Type B pancreatic cell (in vitro differentiated cells): ENCODE measurements at regions not wholly inside any gene's neighbourhood (a gene's known extent, or its start where the extent isn't known, plus 50 kb on each side); places are given as distances from the start of the nearest gene placed in this dataset.

ENCODE experiments used
- DNase-seq: peaks from one replicate; pipeline ENCODE4 v3.0.0; 2021; ENCODE audit warnings: mixed read lengths; ENCODE audit not compliant: unreplicated experiment; ENCODE audit errors: extremely low spot score
- H3K27ac Mint-ChIP-seq: 2 replicates; pipeline ENCODE4 v1.8.0; 2021; ENCODE audit warnings: mild to moderate bottlenecking, mixed read lengths
- H3K27me3 Mint-ChIP-seq: 2 replicates; pipeline ENCODE4 v1.8.0; 2021; ENCODE audit warnings: mixed read lengths
- H3K36me3 Mint-ChIP-seq: 2 replicates; pipeline ENCODE4 v1.8.0; 2021; ENCODE audit warnings: mixed read lengths
- H3K4me1 Mint-ChIP-seq: one replicate; pipeline ENCODE4 v1.8.0; 2021; ENCODE audit warnings: mixed read lengths; ENCODE audit not compliant: unreplicated experiment
- H3K4me3 Mint-ChIP-seq: 2 replicates; pipeline ENCODE4 v1.8.0; 2021; ENCODE audit warnings: mild to moderate bottlenecking, mixed read lengths
- H3K9me3 Mint-ChIP-seq: 2 replicates; pipeline ENCODE4 v1.8.0; 2021; ENCODE audit warnings: mixed read lengths
- CTCF ChIP-seq: fragments of 200-600 bp; sonication (generic); conservative IDR thresholded peaks from 2 replicates; pipeline ENCODE4 v1.5.0; 2021; ENCODE audit warnings: antibody characterized with exemption, mild to moderate bottlenecking

DNA sequence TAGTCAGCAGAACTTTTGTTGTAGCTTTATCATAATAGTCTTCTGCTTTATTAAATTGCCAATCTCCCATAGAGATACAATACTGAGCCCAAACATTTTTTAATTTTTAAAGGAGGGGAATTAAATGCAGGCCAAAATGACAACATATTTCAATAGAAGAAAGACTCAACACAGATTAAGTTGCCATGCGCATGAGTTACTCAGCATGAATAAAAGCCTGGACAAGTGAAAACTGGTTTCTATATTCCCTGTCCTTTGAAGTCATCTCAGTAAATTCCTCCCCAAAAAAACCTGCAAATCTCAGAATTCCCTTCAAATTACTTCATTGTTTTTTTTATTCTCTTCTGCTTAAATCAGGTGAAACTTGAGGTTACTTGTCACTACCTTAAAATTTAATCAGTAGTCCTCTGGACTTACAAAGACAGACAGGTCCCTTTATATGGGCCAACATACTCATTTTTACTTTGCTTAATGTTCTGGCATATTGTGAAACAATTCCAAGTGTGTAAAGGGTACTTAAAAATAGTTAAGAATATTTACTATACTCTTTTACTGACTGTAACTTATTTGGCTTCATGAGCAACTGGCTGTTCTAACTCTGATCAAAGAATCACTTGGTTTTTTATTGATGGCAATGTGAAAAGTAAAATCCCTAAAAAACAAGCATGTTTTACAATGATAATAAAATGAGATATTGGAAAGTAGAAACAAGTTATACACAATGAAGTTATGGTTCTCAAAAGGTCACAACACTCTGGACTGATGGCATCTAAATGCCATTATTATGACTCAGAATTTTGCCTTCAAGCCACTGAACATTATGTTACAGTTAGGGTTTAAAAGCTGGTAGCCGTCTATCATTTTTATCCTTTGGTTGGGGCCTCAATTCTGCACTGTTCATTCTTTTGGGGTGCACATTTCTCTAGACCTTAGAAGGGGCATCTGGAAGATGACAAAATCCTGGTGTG lies 49.9 kb upstream of the COL21A1 start:
- Mint-ChIP-seq H3K9me3 (no peaks in the 10 kb centered on the region), H3K4me1 (peaks cover 3% of the 10 kb centered on the region), H3K27me3 (peaks cover 3% of the 10 kb centered on the region), H3K4me3 (no peak overlapping the region), H3K36me3 (no peaks in the 10 kb centered on the region), H3K27ac (no peak overlapping the region)
- DNase-seq = no peak
- TF ChIP-seq CTCF = no peak
